Limb (tissue), 2 donors: ENCODE measurements at regions not wholly inside any gene's neighbourhood (a gene's known extent, or its start where the extent isn't known, plus 50 kb on each side); places are given as distances from the start of the nearest gene placed in this dataset.

Source experiments
- DNase-seq, 2 donors: peaks; one replicate each; pipeline ENCODE4 v3.0.0-alpha.2; 2016; ENCODE audit errors: extremely low spot score in 2 of 2

GRCh38 chr12:93152617-93153016 is 223.5 kb upstream of the EEA1 start:
- no peak for DNase-seq

GRCh38 chr12:93153321-93153720 is 224.2 kb upstream of the EEA1 start:
- DNase-seq: no peak

- no peak for DNase-seq
Observed at GRCh38 chr12:93154096-93154728, 223.5 kb upstream of the NUDT4 start.

GRCh38 chr12:93154753-93155480 is 222.8 kb upstream of the NUDT4 start:
- no peak for DNase-seq

- no peak for DNase-seq
Observed at GRCh38 chr12:93156086-93156716, 221.5 kb upstream of the NUDT4 start.

- DNase-seq: no peak
Observed at GRCh38 chr12:93157279-93157678, 220.4 kb upstream of the NUDT4 start.

GRCh38 chr12:93158065-93158843 is 219.5 kb upstream of the NUDT4 start:
- DNase-seq: no peak

GRCh38 chr12:93163260-93164036 is 214.3 kb upstream of the NUDT4 start:
- no peak for DNase-seq

- DNase-seq: no peak
Observed at GRCh38 chr12:93164103-93164880, 213.4 kb upstream of the NUDT4 start.

- DNase-seq: no peak
Observed at GRCh38 chr12:93165384-93165932, 212.3 kb upstream of the NUDT4 start.

GRCh38 chr12:93166541-93167307 is 211.0 kb upstream of the NUDT4 start:
- no peak for DNase-seq

GRCh38 chr12:93167331-93167730 is 210.4 kb upstream of the NUDT4 start:
- DNase-seq: no peak

GRCh38 chr12:93167841-93168492 is 209.8 kb upstream of the NUDT4 start:
- DNase-seq: no peak

GRCh38 chr12:93168751-93169150 is 209.0 kb upstream of the NUDT4 start:
- DNase-seq: no peak

GRCh38 chr12:93169536-93169935 is 208.2 kb upstream of the NUDT4 start:
- DNase-seq: no peak

- no peak for DNase-seq
Observed at GRCh38 chr12:93170928-93171327, 206.8 kb upstream of the NUDT4 start.

- DNase-seq: no peak
Observed at GRCh38 chr12:93173178-93173957, 204.4 kb upstream of the NUDT4 start.

- no peak for DNase-seq
Observed at GRCh38 chr12:93174048-93174447, 203.7 kb upstream of the NUDT4 start.
